ENCODE measurements at regions not wholly inside any gene's neighbourhood (a gene's known extent, or its start where the extent isn't known, plus 50 kb on each side); places are given as distances from the start of the nearest gene placed in this dataset.
"Not testable (repeated sequence)": the region's sequence is repeated elsewhere in the genome, so short reads cannot be mapped to it uniquely, and the experiment has no call there.

DNA sequence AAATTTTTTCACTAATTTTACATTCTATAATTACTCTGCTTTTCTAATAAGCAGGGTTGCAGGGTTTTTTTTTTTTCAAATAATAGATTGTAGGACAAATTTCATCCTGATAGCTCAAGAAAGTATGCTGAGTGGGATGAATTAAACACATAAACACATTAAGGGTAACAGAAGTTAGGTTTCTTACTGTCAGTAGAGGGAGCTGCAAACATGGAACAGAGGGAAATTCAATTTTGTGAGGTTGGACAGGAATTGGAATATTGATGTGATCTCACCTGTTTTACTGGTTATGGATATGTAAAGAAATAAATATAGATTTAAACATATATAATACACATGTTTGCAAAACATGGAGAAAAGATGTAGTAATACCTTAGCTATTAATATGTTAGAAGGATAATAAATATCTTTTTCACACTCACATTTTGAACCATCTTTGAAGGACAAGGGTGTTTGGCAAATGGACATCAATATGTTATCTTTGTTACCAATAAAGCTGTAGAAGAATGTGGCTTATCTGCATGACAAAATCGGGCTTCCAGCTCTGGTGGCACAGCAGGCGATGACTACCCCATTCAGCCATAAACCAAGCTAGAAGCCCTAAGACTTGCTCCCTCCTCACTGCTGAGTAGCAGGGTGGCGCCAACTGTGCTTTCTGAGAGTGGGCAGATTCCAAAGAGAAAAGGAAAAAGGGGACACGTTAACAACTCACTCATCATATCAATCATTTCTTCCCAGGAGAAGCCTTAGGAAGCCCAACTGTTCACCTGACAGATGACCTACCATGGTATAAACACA lies 1257.4 kb downstream of the GATA3 start:
- TF ChIP-seq, protein P1, sequence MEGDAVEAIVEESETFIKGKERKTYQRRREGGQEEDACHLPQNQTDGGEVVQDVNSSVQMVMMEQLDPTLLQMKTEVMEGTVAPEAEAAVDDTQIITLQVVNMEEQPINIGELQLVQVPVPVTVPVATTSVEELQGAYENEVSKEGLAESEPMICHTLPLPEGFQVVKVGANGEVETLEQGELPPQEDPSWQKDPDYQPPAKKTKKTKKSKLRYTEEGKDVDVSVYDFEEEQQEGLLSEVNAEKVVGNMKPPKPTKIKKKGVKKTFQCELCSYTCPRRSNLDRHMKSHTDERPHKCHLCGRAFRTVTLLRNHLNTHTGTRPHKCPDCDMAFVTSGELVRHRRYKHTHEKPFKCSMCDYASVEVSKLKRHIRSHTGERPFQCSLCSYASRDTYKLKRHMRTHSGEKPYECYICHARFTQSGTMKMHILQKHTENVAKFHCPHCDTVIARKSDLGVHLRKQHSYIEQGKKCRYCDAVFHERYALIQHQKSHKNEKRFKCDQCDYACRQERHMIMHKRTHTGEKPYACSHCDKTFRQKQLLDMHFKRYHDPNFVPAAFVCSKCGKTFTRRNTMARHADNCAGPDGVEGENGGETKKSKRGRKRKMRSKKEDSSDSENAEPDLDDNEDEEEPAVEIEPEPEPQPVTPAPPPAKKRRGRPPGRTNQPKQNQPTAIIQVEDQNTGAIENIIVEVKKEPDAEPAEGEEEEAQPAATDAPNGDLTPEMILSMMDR (IDR thresholded peaks at IDR 0.05; ENCODE audit: low read depth, low read length, missing control alignments) = no peak
- DNase-seq (ENCODE audit: low read depth) = no peak
- H3K4me3 ChIP-seq (ENCODE audit: low read depth, low read length) = no peak overlapping the region

DNA sequence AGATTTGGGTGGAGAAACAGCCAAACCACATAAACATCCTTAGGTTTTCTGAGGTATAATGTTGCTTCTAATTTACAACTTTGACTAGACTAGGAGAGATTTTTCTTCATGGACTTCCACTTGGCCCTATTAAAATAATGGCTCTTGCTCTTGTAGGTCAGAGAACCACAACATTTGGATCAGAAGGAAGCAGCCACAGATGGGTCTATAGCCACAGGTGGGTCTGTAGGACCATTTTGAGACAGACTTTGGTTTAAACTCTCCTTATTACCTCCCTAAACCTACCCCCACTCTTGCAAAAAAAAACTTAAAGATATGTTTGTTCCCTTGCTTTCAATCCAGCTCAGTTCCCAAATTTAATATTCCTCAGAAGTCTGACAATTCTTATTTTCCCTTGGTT lies 1260.8 kb downstream of the GATA3 start:
- TF ChIP-seq, protein P1 (IDR thresholded peaks at IDR 0.05; ENCODE audit: low read depth, low read length, missing control alignments) = no peak
- no peak for DNase-seq (ENCODE audit: low read depth)
- H3K4me3 ChIP-seq (ENCODE audit: low read depth, low read length) = no peak overlapping the region

DNA sequence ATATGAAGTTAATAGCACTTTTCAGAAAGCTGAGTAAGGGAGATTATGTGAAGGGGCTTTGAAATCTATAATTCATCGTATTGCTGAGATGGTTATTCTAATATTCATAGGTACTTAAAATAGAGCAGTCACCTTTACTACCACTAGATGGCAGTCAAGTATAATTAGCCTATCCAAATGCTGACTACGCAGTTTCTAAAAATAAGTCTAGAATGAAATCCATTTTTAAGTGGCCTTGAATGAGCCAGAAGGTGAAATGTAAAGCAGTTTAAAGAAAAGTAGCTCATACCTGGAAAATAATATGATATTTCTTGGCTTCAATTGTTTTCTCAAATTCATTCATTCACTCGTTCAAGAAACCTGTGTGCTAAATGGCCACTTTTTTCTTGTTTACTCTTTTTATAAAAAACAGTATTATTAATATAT lies 1277.1 kb downstream of the GATA3 start:
- peak; percentile 19 for DNase-seq (ENCODE audit: low read depth)
- H3K4me3 ChIP-seq (ENCODE audit: low read depth, low read length) = no peak overlapping the region
- TF ChIP-seq, protein P1 (IDR thresholded peaks at IDR 0.05; ENCODE audit: low read depth, low read length, missing control alignments) = peak; percentile 64

DNA sequence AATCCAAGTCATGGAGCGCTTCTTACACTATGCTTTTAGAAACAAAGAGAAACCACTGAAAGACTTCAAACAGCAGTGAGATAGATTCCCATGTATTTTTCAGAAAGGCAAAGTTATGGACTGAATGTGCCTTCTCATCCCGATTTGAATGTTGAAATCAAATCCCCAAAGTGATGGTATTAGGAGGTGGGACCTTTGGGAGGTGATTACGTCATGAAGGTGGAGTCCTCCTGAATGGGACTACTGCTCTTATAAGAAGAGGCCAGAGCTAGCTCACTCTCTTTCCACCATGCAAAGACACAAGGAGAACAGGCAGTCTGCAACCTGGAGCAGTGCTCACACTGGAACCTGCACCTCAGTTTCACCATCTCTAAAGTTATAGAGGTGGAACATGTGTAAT lies 1279.8 kb downstream of the GATA3 start:
- TF ChIP-seq, protein P1 (IDR thresholded peaks at IDR 0.05; ENCODE audit: low read depth, low read length, missing control alignments) = no peak
- no peak overlapping the region for H3K4me3 ChIP-seq (ENCODE audit: low read depth, low read length)
- DNase-seq (ENCODE audit: low read depth) = no peak

DNA sequence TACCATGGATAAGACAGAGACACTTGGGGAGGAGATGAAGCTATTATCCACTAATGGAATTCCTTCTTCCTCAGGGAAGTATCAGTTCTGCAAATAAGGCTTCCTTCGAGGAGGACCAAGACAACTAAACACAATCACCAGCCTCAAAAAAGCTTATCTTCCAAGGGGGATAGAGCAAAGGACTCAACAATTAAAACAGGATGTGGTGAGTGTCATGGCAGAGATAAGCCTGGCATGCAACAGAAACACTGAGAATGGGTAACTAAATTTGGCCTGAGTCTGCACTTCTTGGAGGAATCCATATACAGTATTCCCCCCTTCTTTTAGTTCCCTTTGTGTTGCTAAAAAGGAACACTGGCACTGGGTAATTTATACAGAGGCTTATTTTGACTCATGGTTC lies 1285.2 kb downstream of the GATA3 start:
- TF ChIP-seq, protein P1 (IDR thresholded peaks at IDR 0.05; ENCODE audit: low read depth, low read length, missing control alignments) = no peak
- no peak for DNase-seq (ENCODE audit: low read depth)
- H3K4me3 ChIP-seq (ENCODE audit: low read depth, low read length) = no peak overlapping the region

DNA sequence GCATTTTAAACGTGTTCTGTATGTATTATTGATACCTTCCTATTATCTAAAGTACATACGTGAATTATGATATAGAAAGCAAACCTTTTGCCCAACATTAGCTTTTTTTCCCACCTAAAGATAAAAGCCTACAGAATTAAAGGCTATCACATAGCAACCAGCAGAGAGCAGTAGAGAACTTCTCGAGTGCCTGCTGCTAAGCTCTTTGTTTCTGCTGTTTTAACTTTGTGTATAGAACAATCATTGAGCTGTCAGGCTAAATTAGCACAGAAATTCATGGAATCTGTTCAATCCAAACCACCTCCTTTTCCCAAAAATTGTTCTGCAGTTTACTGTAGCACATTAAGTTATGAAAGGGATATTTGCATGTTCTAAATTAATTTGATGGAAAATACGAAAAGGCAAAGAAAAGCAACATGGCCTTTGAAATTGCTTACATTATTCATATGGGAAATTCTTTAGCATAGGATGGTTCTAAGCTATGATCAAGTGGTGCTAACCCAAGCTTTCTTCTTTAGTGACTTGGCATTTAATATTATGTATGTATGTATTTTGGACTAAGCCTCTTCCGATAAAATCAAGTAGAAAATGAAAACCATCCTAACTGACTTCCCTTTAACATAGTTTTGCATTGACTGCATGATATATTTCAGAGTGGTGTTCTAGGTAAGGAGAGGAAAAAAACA lies 1288.5 kb downstream of the GATA3 start:
- H3K4me3 ChIP-seq (ENCODE audit: low read depth, low read length) = no peak overlapping the region
- no peak for DNase-seq (ENCODE audit: low read depth)
- TF ChIP-seq, protein P1 (IDR thresholded peaks at IDR 0.05; ENCODE audit: low read depth, low read length, missing control alignments) = peak; percentile 63

DNA sequence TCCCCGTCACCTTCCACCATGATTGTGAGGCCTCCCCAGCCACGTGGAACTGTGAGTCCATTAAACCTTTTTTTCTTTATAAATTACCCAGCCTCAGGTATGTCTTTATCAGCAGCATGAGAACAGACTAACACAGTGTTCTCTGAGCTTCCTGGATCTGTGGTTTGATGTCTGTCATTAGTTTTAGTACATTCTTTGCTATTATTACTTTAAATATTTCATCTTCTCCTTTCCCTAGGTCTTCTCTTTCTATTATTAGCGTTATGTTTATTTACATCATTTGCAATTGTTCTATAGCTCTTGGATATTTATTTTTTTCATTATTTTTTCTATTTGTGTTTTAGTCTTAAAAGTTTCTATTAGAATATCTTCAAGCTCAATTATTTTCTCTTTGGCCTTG lies 1293.4 kb downstream of the GATA3 start:
- not testable (repeated sequence) for DNase-seq (ENCODE audit: low read depth); H3K4me3 ChIP-seq (ENCODE audit: low read depth, low read length)
